D341Med (cell line): ENCODE measurements at regions not wholly inside any gene's neighbourhood (a gene's known extent, or its start where the extent isn't known, plus 50 kb on each side); places are given as distances from the start of the nearest gene placed in this dataset.

Source experiments
- DNase-seq: peaks from one replicate; pipeline ENCODE4 v3.0.0; 2012; ENCODE audit warnings: low spot score

GRCh38 chr12:132407451-132407961, 78.1 kb upstream of the GALNT9 start:
- no peak for DNase-seq

DNA sequence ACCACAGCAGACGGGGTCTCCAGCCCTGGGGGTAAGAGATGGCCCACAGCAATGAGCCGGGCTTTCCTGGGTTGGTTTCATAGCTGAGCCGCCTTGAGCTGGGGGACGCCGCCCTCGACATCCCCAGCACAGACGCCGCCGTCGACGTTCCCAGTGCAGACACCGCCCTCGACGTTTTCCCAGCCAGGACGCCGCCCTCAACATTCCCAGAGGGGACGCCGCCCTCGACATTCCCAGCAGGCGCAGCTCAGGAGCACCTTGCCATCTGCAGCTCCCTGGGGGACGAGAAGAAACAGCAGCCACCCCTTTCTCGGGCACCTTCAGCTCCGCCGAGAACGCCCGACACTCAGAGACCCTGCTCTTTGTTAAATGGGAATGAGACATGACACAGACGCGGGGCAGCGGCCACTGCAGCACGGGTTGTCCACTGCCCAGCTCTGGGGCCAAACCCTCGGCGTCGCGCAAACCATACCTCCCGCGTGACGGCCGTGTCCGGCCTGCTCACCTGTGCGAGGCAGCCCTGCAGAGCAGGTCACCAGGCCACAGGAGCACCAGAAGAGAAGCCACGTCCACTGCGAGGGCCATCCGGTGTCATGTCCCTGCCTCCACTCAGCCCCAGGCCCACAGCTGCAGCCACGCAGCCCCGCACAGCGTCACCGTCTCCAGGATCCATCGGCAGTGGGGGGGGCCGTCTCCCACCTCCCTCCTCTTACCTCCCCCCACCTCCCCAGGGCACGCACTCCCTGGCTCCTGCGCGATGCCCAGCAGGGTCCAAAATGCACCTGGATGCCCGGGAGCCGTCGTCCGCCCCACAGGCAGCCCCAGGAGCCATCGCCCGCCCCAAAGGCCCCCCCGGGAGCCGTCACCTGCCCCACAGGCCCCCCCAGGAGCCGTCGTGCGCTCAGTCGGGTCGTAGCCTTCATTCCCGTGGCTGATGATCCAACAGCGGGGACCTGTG, 77.4 kb upstream of the GALNT9 start:
- no peak for DNase-seq

DNA sequence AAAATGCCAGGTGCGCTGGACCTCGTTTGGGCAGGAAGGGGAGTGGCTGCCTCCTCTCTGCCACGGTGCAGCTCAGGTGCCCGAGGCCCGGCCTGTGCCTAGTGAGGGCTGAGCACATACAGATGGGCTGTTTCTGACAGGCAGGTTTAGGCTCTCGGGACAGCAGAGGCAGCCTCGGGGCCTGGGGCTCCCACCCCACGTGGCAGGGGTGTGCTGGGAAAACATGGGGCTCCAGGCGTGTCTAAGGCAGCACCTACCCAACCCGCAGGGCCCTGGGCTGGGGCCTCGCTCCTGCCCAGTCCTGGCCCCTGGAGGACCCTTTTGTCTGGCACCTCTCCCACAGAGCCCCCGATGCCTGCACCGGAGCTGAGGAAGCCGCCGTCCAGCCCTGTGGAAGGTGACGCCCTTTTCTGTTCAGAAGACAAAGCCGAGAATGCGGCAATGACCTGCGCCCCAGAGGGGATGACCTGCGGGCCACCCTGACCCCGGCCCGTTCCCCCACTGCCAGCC, 76.4 kb upstream of the GALNT9 start:
- no peak for DNase-seq

DNA sequence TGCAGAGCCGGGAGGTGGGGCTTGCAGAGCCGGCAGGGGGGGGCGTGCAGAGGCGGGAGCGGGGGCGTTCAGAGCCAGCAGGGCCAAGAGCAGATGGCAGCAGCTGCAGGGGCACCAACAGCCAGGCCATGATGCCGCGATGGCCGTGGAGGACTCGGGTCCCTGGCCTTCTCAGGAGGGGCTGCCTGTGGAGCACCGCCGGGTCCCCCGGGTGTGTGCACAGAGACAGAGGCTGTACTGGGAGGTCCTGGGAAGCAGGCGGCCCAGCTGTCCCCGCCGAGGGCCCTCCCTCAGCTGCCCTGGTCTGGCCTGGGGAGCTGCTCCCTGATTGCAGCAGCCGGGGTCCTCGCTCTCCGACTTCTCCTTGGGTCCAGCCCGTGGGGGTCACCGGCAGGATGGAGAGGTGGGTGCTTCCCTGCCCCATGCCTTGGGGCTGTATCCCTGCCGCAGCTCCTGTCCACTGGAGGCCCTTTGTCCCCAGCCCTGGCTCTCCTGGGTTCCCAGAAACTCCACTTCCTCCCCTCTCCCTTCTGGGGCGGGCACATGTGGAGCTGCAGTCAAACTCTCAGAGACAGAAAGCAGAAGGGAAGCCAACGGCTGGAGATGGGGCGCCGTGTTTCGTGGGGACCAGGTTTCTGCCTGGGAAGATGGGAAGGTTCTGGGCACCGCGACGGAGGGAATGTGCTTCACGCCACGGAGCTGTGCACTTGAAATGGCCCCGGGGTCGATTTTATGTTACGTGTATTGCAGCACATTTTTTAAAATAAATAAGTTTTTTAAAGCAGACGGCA, 75.8 kb upstream of the GALNT9 start:
- no peak for DNase-seq

DNA sequence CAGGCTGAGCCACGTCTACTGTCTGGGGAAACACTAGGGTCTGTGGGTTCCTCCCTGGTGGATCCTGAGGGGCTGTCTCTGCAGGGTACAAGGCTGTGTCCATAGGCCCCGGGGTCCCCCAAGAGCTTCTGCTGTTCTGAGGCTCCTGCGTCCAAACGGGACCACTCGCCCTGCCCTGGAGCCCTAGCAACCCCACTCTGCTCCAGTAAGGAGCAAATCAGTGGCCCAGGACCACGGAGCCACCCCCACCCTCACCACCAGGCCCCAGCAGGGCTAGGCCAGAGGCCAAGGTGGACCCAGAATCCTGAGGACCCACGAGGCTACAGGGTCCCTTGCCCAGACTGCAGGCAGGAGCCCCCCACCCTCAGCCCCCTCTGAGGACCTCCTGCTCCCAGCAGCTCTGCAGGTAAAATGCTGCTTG, 75.1 kb upstream of the GALNT9 start:
- DNase-seq = no peak

- DNase-seq = no peak
These were observed 74.4 kb upstream of the GALNT9 start for GRCh38 chr12:132403636-132404434.

DNA sequence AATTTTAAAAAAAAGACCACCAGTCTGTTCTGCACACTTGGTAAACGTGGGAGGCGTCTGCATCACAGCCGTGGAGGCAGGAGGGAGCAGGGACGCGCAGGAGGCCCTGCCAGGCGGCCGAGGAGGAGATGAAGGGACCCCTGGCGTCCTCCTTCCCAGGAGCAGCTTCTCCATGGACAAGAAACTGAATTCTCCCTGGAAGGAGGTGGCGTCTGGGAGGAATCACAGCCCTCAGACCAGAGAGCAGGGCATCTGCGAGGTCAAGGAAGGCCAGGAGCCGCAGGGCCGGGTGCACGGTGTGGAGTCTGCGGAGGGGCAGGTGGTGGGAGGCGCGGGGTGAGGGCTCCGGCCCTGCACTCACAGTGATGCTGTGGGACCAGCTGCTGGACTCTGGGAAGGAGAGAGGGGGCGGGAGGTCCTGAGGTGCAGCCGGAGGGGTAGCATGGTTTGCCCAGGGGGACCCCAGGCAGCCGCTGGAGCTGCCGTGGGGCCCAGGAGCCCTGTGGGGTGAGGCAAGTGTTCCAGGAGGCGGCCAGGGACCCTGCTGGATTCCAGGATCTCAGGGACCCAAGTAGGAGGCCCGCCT, 73.5 kb upstream of the GALNT9 start:
- DNase-seq = no peak

GRCh38 chr12:132401982-132402381, 72.6 kb upstream of the GALNT9 start:
- no peak for DNase-seq

DNA sequence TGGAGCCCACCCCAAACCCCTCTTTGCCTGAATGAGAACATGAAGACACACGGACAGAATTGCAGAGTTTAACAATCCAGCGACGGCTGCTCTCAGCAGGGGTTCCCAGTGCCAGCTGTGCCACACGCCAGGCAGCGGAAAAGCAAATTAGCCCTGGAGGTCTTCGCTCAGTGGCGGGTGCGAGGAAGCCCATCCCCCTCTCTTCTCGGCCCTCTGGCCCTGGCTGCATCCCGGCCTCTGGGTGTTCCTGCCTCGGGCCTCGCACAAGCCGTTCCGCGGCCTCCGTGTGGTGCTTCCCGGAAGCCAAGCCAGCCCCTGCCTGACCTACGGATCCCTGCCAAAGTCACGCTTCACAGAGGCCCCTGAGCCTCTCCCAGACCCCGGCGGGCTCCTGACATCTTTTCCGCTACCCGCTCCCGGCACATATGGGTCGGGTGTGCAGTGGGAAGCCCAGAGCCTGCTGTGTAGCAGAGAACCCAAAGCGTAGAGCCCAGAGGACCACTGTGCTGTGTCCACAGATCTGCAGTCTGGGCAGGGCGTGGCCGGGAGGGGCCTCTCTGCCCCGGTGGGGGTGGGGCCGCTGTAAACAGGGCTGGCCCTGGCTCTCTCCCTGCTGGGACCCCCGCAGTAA, 70.7 kb upstream of the GALNT9 start:
- no peak for DNase-seq

- DNase-seq = no peak
These were observed 70.0 kb upstream of the GALNT9 start for GRCh38 chr12:132399092-132400010.

DNA sequence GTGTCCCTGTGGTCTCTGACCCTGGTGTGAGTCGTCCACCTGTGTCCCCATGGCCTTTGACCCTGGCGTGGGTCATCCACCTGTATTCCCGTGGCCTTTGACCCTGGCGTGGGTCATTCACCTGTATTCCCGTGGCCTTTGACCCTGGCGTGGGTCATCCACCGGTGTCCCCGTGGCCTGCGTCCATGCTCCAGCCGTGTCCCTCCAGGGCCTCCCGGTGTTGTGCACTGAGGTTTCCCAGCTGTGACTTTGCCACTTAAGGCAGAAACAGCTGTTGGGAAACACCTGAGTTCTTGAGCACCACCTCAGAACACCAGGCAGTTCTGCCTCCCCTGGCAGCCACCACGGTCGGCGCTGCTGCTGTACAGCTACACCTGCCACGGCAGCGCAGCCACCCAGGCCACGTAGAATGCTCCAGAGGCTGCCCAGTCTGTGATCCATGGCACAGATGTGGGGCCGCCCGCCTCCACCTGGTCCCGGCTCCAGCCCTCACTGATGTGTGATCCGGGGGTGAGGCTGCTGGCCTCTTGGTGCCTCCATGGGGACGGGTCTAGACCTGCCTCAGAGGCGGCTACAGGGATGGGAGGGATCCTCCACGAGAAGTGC, 69.1 kb upstream of the GALNT9 start:
- DNase-seq = no peak

DNA sequence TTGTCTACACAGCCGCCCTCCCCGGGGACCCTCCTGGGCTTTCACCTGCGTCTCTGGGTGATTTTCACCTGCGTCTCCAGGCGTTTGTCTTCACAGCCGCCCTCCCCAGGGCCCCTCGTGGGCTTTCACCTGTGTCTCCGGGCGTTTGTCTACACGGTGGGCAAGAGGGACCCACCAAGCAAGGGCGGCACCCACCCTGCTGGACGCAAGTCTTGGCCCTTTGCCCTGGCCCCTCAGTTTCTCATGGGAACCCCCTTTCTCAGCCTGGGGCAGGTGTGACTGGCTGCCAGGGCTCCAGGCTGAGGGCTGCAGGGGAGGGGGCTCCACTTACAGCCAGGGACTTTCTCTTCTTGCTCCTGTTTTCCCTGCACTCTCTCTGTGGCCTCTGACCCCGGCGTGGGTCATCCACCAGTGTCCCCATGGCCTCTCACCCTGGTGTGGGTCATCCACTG, 68.6 kb upstream of the GALNT9 start:
- no peak for DNase-seq

GRCh38 chr12:132397152-132397933, 68.0 kb upstream of the GALNT9 start:
- DNase-seq = no peak

- DNase-seq = no peak
These were observed 67.3 kb upstream of the GALNT9 start for GRCh38 chr12:132396657-132397056.

DNA sequence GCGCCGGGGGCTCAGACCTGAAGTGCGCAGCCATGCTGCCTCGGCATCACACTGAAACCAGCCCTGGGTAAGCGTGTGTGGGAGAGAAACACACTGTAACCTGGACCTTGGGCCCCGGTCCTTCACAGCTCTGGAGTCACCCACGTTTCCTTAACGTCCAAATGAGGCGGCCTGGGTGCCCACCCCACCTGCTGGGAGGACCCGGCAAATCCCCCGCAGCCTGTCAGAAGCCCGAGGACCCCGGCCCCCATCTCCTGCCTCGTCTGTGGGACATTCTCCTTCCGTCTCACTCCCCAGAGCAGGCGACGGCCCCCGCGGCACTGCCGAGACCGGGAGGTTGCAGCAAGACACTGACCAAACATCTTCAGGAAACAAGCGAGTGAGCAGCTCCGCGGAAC, 66.5 kb upstream of the GALNT9 start:
- DNase-seq = no peak

- DNase-seq = no peak
These were observed 66.0 kb upstream of the GALNT9 start for GRCh38 chr12:132395192-132395907.

GRCh38 chr12:132393991-132394949, 64.9 kb upstream of the GALNT9 start:
- DNase-seq = no peak
